ENCODE measurements at regions not wholly inside any gene's neighbourhood (a gene's known extent, or its start where the extent isn't known, plus 50 kb on each side); places are given as distances from the start of the nearest gene placed in this dataset.

DNA sequence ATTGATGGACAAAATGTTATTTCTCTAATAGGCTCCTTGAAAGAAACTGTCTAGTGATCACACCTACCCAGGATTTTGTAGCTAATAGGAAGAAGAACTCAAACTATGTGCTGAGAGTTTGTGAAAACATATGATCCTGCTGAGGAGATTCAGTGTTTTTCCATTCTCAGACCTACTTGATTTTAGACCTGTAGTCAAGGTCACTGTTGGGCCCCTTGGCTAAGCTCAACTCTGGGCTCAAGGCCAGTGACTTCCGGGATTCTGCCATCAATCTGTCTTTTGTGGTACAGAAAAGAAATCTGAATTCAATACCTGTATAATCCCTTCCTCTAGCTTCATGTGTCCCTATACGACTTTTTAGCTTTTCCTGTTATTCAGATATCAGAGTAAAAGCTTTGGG, 79.7 kb upstream of the FERD3L start:
- WGBS (ENCODE audit: extremely low coverage, insufficient read length, low lambda C conversion rate), result no CpG with 5 or more reads among the region's 2 CpGs
- Histone ChIP-seq H3K18ac (ENCODE audit: insufficient read length, low read depth, low read length) (no peak overlapping the region), H4K5ac (ENCODE audit: insufficient read length, low read depth, low read length) (no peak overlapping the region), H3K23me2 (ENCODE audit: insufficient read length, low read depth, low read length, poor library complexity, severe bottlenecking) (no peaks in the 10 kb centered on the region), H3K23ac (ENCODE audit: insufficient read length, low read depth, low read length) (no peak overlapping the region), H3K9me3 (ENCODE audit: control insufficient read depth, low read depth, low read length) (no peaks in the 10 kb centered on the region), H3K9ac (ENCODE audit: extremely low read depth, insufficient read length, low read length) (no peak overlapping the region), H3K27ac (ENCODE audit: insufficient read length, low read depth, low read length) (no peak overlapping the region), H3T11ph (ENCODE audit: low read length) (no peak overlapping the region), H2BK20ac (ENCODE audit: low read depth, low read length, poor library complexity, severe bottlenecking) (no peak overlapping the region), H2BK15ac (ENCODE audit: low read depth, low read length) (no peak overlapping the region), H4K8ac (replicated peaks; ENCODE audit: insufficient read length, low read depth, low read length) (no peak overlapping the region), H4K20me1 (ENCODE audit: control insufficient read depth, insufficient read depth, insufficient read length) (no peaks in the 10 kb centered on the region), H2AK5ac (ENCODE audit: insufficient read length, low read length) (no peak overlapping the region), H3K14ac (ENCODE audit: insufficient read depth, low read length) (no peak overlapping the region), H2AFZ (ENCODE audit: low read length) (no peak overlapping the region), H2BK5ac (ENCODE audit: insufficient read length, low read length) (no peak overlapping the region), H2BK120ac (ENCODE audit: low read depth, low read length, poor library complexity, severe bottlenecking) (no peak overlapping the region), H3K4me2 (ENCODE audit: insufficient read depth, insufficient read length, low read length) (no peak overlapping the region), H4K91ac (ENCODE audit: insufficient read length, low read depth, low read length) (no peak overlapping the region), H3K56ac (ENCODE audit: insufficient read length, low read depth, low read length) (no peak overlapping the region), H3K79me2 (ENCODE audit: insufficient read depth, low read length) (no peaks in the 10 kb centered on the region), H3K27me3 (ENCODE audit: insufficient read depth, low read length) (no peaks in the 10 kb centered on the region), H3K4ac (ENCODE audit: low read depth, low read length) (no peak overlapping the region), H2BK12ac (ENCODE audit: insufficient read length, low read depth, low read length) (no peak overlapping the region), H3K4me1 (ENCODE audit: insufficient read depth, low read length) (no peaks in the 10 kb centered on the region), H3K79me1 (ENCODE audit: insufficient read depth, low read depth, low read length, poor library complexity, severe bottlenecking) (no peaks in the 10 kb centered on the region)
- no peak for DNase-seq
- Mint-ChIP-seq H3K36me3 (ENCODE audit: insufficient read depth in 1 of 3, low read depth in 3 of 3) (peaks cover 0 to 4% (median 2%) of the 10 kb centered on the region in 3 experiments; a peak in 2 of 7 replicates), H3K27me3 (ENCODE audit: low read depth) (peaks cover 6% of the 10 kb centered on the region), H3K4me1 (no peaks in the 10 kb centered on the region), H3K9me3 (peaks cover 3 to 13% of the 10 kb centered on the region in 2 experiments; a peak in 3 of 5 replicates), H3K27ac (no peak overlapping the region), H3K4me3 (no peak overlapping the region)
- TF ChIP-seq, protein P1, sequence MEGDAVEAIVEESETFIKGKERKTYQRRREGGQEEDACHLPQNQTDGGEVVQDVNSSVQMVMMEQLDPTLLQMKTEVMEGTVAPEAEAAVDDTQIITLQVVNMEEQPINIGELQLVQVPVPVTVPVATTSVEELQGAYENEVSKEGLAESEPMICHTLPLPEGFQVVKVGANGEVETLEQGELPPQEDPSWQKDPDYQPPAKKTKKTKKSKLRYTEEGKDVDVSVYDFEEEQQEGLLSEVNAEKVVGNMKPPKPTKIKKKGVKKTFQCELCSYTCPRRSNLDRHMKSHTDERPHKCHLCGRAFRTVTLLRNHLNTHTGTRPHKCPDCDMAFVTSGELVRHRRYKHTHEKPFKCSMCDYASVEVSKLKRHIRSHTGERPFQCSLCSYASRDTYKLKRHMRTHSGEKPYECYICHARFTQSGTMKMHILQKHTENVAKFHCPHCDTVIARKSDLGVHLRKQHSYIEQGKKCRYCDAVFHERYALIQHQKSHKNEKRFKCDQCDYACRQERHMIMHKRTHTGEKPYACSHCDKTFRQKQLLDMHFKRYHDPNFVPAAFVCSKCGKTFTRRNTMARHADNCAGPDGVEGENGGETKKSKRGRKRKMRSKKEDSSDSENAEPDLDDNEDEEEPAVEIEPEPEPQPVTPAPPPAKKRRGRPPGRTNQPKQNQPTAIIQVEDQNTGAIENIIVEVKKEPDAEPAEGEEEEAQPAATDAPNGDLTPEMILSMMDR (conservative IDR thresholded peaks at IDR 0.05), result no peak
